GM12878 (cell line): ENCODE measurements at regions not wholly inside any gene's neighbourhood (a gene's known extent, or its start where the extent isn't known, plus 50 kb on each side); places are given as distances from the start of the nearest gene placed in this dataset.

Experiments used
- ATAC-seq: fragments of 200-7000 bp; cut with Tn5 transposase; 3 replicates; pipeline ENCODE4 v1.9.1; 2020; ENCODE audit warnings: mild to moderate bottlenecking, moderate library complexity
- BruUV-seq: library from RNA; stranded (reverse); fragments of 400-500 nt; replicated peaks from 2 replicates; lab custom pipeline; 2021; lab: Mats Ljungman, UMichigan
- CTCF ChIA-PET: fragments of 300-600 bp; sonication (Branson Sonifier 250); formaldehyde crosslinking; extraction: SDS; loops from one replicate; lab custom pipeline; 2021; ENCODE audit warnings: inconsistent platforms; lab: Yijun Ruan, JAX
- POLR2A ChIA-PET: fragments of 350-600 bp; formaldehyde crosslinking; extraction: SDS; loops from one replicate; lab custom pipeline; 2021; ENCODE audit warnings: inconsistent platforms; lab: Charles Lee
- RAD21 ChIA-PET: fragments of 300-600 bp; sonication (Branson Sonifier 250); formaldehyde crosslinking; loops from one replicate; lab custom pipeline; 2023; ENCODE audit warnings: antibody characterized with exemption; ENCODE audit not compliant: unreplicated experiment; lab: Charles Lee
- SMC1A ChIA-PET: fragments of 300-600 bp; sonication (Branson Sonifier 250); formaldehyde crosslinking; loops from one replicate; lab custom pipeline; 2023; ENCODE audit not compliant: unreplicated experiment, uncharacterized antibody; lab: Charles Lee
- DNase-seq: peaks from one replicate; pipeline ENCODE4 v3.0.0-alpha.2; 2011; ENCODE audit warnings: low read depth, low spot score
- FAIRE-seq: peaks from 3 replicates; lab custom pipeline; 2011; peaks lifted over from hg19 to GRCh38; lab: Jason Lieb, UNC
- H2AFZ ChIP-seq: 2 replicates; pipeline ENCODE4 v1.6.0; 2011; ENCODE audit warnings: low read depth, low read length, control low read depth; ENCODE audit not compliant: control insufficient read depth
- H3K27ac ChIP-seq: 2 replicates; pipeline ENCODE4 v1.5.1; 2011; ENCODE audit warnings: control low read depth; ENCODE audit not compliant: control insufficient read depth, insufficient read depth
- H3K27me3 ChIP-seq, 2 experiments: replicated peaks in 1 of 2; 2 replicates each; pipeline versions ENCODE4 v1.6.0 to v1.6.1; 2011; ENCODE audit warnings: low read length in 1 of 2; ENCODE audit not compliant: control insufficient read depth in 2 of 2, insufficient read depth in 2 of 2
- H3K36me3 ChIP-seq, 2 experiments: 2 replicates each; pipeline ENCODE4 v1.5.1; 2011; ENCODE audit warnings: low read length in 1 of 2; ENCODE audit not compliant: control insufficient read depth in 2 of 2, insufficient read depth in 2 of 2
- H3K4me1 ChIP-seq: 2 replicates; pipeline ENCODE4 v1.6.1; 2011; ENCODE audit warnings: mild to moderate bottlenecking, low read length, moderate library complexity, mixed read lengths; ENCODE audit not compliant: control insufficient read depth, insufficient read depth
- H3K4me2 ChIP-seq: 2 replicates; pipeline ENCODE4 v1.6.0; 2011; ENCODE audit warnings: control low read depth; ENCODE audit not compliant: control insufficient read depth, insufficient read depth
- H3K4me3 ChIP-seq: fragments of 200-600 bp; sonication (generic); 2 replicates; pipeline ENCODE4 v1.5.1; 2016
- H3K79me2 ChIP-seq: 2 replicates; pipeline ENCODE4 v1.6.0; 2011; ENCODE audit warnings: low read length; ENCODE audit not compliant: control insufficient read depth, insufficient read depth
- H3K9ac ChIP-seq: 2 replicates; pipeline ENCODE4 v1.8.0; 2011; ENCODE audit warnings: low read length, control low read depth, mixed read lengths; ENCODE audit not compliant: control insufficient read depth, insufficient read depth
- H3K9me3 ChIP-seq: replicated peaks from 3 replicates; pipeline ENCODE4 v1.5.1; 2011; ENCODE audit warnings: mild to moderate bottlenecking, low read length; ENCODE audit not compliant: control insufficient read depth, insufficient read depth
- H4K20me1 ChIP-seq: 2 replicates; pipeline ENCODE4 v1.6.0; 2011; ENCODE audit not compliant: control insufficient read depth, insufficient read depth
- BCL3 ChIP-seq: IDR thresholded peaks from 2 replicates; pipeline ENCODE4 v1.6.1; 2011; ENCODE audit warnings: borderline replicate concordance, low read depth, mild to moderate bottlenecking, moderate library complexity, low read length; ENCODE audit not compliant: insufficient read depth, poor library complexity, severe bottlenecking
- CREB1 ChIP-seq: IDR thresholded peaks from 2 replicates; pipeline ENCODE4 v1.6.1; 2012; ENCODE audit warnings: low read depth, mild to moderate bottlenecking, inconsistent platforms
- EED ChIP-seq: sonication (generic); IDR thresholded peaks from 2 replicates; pipeline ENCODE4 v1.6.1; 2016; ENCODE audit warnings: antibody characterized with exemption, low read depth
- IKZF2 ChIP-seq, 2 experiments: fragments of 450-650 bp; IDR thresholded peaks; 2 replicates each; pipeline ENCODE4 v1.6.1; 2017; ENCODE audit warnings: mild to moderate bottlenecking in 2 of 2, moderate library complexity in 2 of 2
- SMC3 ChIP-seq: IDR thresholded peaks from 2 replicates; pipeline ENCODE4 v1.6.1; 2011; ENCODE audit warnings: low read length, improper control_type of control experiment, borderline replicate concordance
- SREBF1 ChIP-seq: IDR thresholded peaks from 2 replicates; pipeline ENCODE4 v1.6.1; 2012; ENCODE audit warnings: mild to moderate bottlenecking, low read length
- SRF ChIP-seq, 2 experiments: IDR thresholded peaks; 2 replicates each; pipeline ENCODE4 v1.6.1; 2011; ENCODE audit warnings: low read depth in 2 of 2, low read length in 2 of 2, mild to moderate bottlenecking in 1 of 2, moderate library complexity in 1 of 2
- YY1 ChIP-seq: IDR thresholded peaks from 2 replicates; pipeline ENCODE4 v1.6.1; 2011; ENCODE audit warnings: low read depth, mild to moderate bottlenecking, low read length
- ZNF622 ChIP-seq: fragments of 450-650 bp; IDR thresholded peaks from 2 replicates; pipeline ENCODE4 v1.6.1; 2017; ENCODE audit warnings: mild to moderate bottlenecking, inconsistent platforms
- WGBS: methylation state at CpG from one replicate; pipeline ENCODE4 v1.1.6; 2016; ENCODE audit warnings: low lambda C conversion rate; ENCODE audit not compliant: insufficient replicate concordance, insufficient coverage; ENCODE audit errors: missing lambda C conversion rate; 5-methylcytosine and 5-hydroxymethylcytosine counted together
- in situ Hi-C: fragments of 300-500 bp; cut with MboI; formaldehyde crosslinking; loops from 9 replicates; pipeline ENCODE4 v1.14.3; 2018; ENCODE audit warnings: mixed read lengths
- intact Hi-C: fragments of 100-400 bp; cut with micrococcal nuclease; formaldehyde crosslinking; loops from one replicate; pipeline ENCODE4 v1.14.2; 2022; ENCODE audit not compliant: unreplicated experiment

DNA sequence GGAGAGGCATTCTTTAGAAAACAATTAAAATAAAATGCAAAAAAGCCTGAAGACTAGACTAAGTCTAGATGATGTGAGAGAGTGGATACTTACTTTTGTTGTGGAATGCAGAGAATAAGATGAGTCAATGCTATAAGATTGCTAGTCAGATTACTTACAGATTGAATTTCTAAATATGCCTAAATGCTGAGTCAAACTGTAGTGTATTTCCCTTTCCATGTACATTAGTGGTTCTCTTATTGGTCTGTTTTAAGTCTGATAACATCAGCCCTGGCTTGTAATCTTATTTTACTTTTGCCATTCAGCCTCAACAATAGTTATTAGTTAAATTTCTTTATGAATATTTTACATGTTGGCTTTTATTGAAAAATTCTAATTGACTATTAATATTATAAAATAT lies 702.7 kb downstream of the SOCS6 start:
- no peaks in the 10 kb centered on the region for H3K9me3 ChIP-seq
- ChIA-PET SMC1A (no interaction called here), CTCF (interaction anchor here (1.2 kb wide), 1 partner anchor 8 kb away, joined by 3 read pairs; no protein-coding TSS in a partner anchor), RAD21 (no interaction called here), POLR2A (no interaction called here)
- TF ChIP-seq SRF (IDR thresholded peaks at IDR 0.05; ENCODE audit: low read depth in 2 of 2, low read length in 2 of 2) (no peak), BCL3 (no peak), YY1 (no peak), CREB1 (no peak), SMC3 (no peak)
- H3K27ac ChIP-seq = no peak overlapping the region
- no peak overlapping the region for H3K4me3 ChIP-seq
- intact Hi-C loops (no loop called here), in situ Hi-C loops (no loop called here)
- no peaks in the 10 kb centered on the region for H3K27me3 ChIP-seq
- FAIRE-seq = no peak
- BruUV-seq = no TSS peak
- no peaks in the 10 kb centered on the region for H4K20me1 ChIP-seq
- H3K79me2 ChIP-seq = no peaks in the 10 kb centered on the region
- no peak for DNase-seq
- no peak overlapping the region for H2AFZ ChIP-seq
- no peaks in the 10 kb centered on the region for H3K4me1 ChIP-seq
- H3K4me2 ChIP-seq = no peak overlapping the region
- no peaks in the 10 kb centered on the region for H3K36me3 ChIP-seq
- no peak for ATAC-seq
- no peak overlapping the region for H3K9ac ChIP-seq

DNA sequence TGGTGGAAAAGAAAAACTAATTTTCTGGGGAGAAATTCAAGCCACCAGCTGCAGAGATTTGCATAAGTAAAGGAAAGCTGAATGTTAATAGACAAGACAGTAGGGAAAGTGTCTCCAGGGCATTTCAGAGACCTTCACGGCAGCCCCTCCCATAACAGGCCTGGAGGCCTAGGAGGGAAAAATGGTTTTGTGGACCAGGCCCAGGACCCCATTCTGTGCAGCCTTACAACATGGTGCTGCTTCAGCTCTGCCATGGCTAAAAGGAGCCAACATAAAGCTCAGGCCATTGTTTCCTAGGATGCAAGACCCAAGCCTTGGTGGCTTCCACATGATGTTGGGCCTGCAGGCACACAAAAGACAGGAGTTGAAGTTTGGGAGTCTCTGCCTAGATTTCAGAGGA lies 697.1 kb downstream of the SOCS6 start:
- SMC1A ChIA-PET = no interaction called here

More for the DNA sequence above, 697.1 kb downstream of the SOCS6 start:
- H3K4me1 ChIP-seq = no peaks in the 10 kb centered on the region
- H3K27me3 ChIP-seq = no peaks in the 10 kb centered on the region
- BruUV-seq = no TSS peak
- POLR2A ChIA-PET = no interaction called here
- RAD21 ChIA-PET = no interaction called here
- DNase-seq = no peak
- H3K36me3 ChIP-seq = no peaks in the 10 kb centered on the region
- no peak for FAIRE-seq
- CTCF ChIA-PET = no interaction called here
- H3K4me2 ChIP-seq = no peak overlapping the region
- H3K9me3 ChIP-seq = no peaks in the 10 kb centered on the region
- ATAC-seq = no peak
- 0% methylated on average over 1 of the region's 1 CpG for WGBS
- H2AFZ ChIP-seq = no peak overlapping the region
- intact Hi-C loops = no loop called here
- H3K4me3 ChIP-seq = no peak overlapping the region
- no peaks in the 10 kb centered on the region for H3K79me2 ChIP-seq
- no peaks in the 10 kb centered on the region for H4K20me1 ChIP-seq
- no peak overlapping the region for H3K9ac ChIP-seq
- H3K27ac ChIP-seq = no peak overlapping the region
- in situ Hi-C loops = no loop called here
- TF ChIP-seq IKZF2 (IDR thresholded peaks at IDR 0.05) (no peak), ZNF622 (no peak), SREBF1 (no peak), EED (no peak)
